Hematopoietic multipotent progenitor cell treated with erythropoietin and hydrocortisone succinate and interleukin-3 and kit ligand, for 6 days (in vitro differentiated cells): ENCODE measurements at regions not wholly inside any gene's neighbourhood (a gene's known extent, or its start where the extent isn't known, plus 50 kb on each side); places are given as distances from the start of the nearest gene placed in this dataset.
"Not testable (repeated sequence)": the region's sequence is repeated elsewhere in the genome, so short reads cannot be mapped to it uniquely, and the experiment has no call there.

Experiments
- DNase-seq: peaks from one replicate; pipeline ENCODE4 v3.0.0-alpha.2; 2015

GRCh38 chr7:55702831-55703230, 130.5 kb upstream of the VOPP1 start:
- DNase-seq = not testable (repeated sequence)

- not testable (repeated sequence) for DNase-seq
Observed at GRCh38 chr7:55699450-55699842, 127.1 kb upstream of the VOPP1 start.

GRCh38 chr7:55698607-55699449, 126.5 kb upstream of the VOPP1 start:
- not testable (repeated sequence) for DNase-seq

- not testable (repeated sequence) for DNase-seq
Observed at GRCh38 chr7:55695893-55696701, 123.8 kb upstream of the VOPP1 start.

GRCh38 chr7:55694484-55694883, 122.2 kb upstream of the VOPP1 start:
- not testable (repeated sequence) for DNase-seq

GRCh38 chr7:55688684-55689681, 116.7 kb upstream of the VOPP1 start:
- not testable (repeated sequence) for DNase-seq

- not testable (repeated sequence) for DNase-seq
Observed at GRCh38 chr7:55688261-55688660, 116.0 kb upstream of the VOPP1 start.

GRCh38 chr7:55687252-55687651, 115.0 kb upstream of the VOPP1 start:
- not testable (repeated sequence) for DNase-seq

GRCh38 chr7:55686771-55687170, 114.5 kb upstream of the VOPP1 start:
- not testable (repeated sequence) for DNase-seq

GRCh38 chr7:55683501-55683900, 111.2 kb upstream of the VOPP1 start:
- DNase-seq = not testable (repeated sequence)

- DNase-seq = not testable (repeated sequence)
Observed at GRCh38 chr7:55675589-55675988, 103.3 kb upstream of the VOPP1 start.

- not testable (repeated sequence) for DNase-seq
Observed at GRCh38 chr7:55673525-55673924, 101.2 kb upstream of the VOPP1 start.

- DNase-seq = not testable (repeated sequence)
Observed at GRCh38 chr7:55672084-55672483, 99.8 kb upstream of the VOPP1 start.

- no peak for DNase-seq
Observed at GRCh38 chr7:55657654-55658053, 85.4 kb upstream of the VOPP1 start.

- DNase-seq = no peak
Observed at GRCh38 chr7:55651057-55651456, 78.8 kb upstream of the VOPP1 start.

- no peak for DNase-seq
Observed at GRCh38 chr7:55649238-55649637, 76.9 kb upstream of the VOPP1 start.

GRCh38 chr7:55644567-55644966, 72.3 kb upstream of the VOPP1 start:
- no peak for DNase-seq

GRCh38 chr7:55642266-55642665, 70.0 kb upstream of the VOPP1 start:
- no peak for DNase-seq

- peak; percentile 15 for DNase-seq
Observed at GRCh38 chr7:55641811-55642210, 69.5 kb upstream of the VOPP1 start.

GRCh38 chr7:55641273-55641691, 69.0 kb upstream of the VOPP1 start:
- DNase-seq = peak; percentile 82

GRCh38 chr7:55639640-55640039, 67.3 kb upstream of the VOPP1 start:
- DNase-seq = no peak

GRCh38 chr7:55629051-55629677, 56.9 kb upstream of the VOPP1 start:
- no peak for DNase-seq
